ENCODE measurements at regions not wholly inside any gene's neighbourhood (a gene's known extent, or its start where the extent isn't known, plus 50 kb on each side); places are given as distances from the start of the nearest gene placed in this dataset.

DNA sequence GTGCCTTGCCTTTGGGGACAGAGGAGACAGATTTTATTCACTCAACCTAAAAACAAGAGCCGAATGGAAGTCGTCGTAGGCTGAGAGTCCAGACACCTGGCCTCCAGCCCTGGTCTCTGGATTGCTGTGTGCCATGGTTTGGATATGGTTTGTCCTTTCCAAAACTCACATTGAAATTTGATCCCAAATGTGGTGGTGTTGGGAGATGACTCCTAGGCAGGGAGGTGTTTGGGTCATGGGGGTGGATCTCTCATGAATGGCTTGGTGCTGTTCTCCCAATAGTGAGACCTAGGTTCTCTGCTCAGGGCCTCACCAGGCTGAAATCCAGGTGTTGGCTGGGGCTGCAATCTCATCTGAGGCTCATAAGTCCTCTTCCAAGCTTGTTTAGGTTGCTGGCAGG is 75.5 kb downstream of the FOXD2 start:
- no peak overlapping the region for H3K4me3 ChIP-seq
- H3K36me3 ChIP-seq: no peaks in the 10 kb centered on the region
- TF ChIP-seq POLR2A (IDR thresholded peaks at IDR 0.05): no peak
- TF ChIP-seq, protein P1, sequence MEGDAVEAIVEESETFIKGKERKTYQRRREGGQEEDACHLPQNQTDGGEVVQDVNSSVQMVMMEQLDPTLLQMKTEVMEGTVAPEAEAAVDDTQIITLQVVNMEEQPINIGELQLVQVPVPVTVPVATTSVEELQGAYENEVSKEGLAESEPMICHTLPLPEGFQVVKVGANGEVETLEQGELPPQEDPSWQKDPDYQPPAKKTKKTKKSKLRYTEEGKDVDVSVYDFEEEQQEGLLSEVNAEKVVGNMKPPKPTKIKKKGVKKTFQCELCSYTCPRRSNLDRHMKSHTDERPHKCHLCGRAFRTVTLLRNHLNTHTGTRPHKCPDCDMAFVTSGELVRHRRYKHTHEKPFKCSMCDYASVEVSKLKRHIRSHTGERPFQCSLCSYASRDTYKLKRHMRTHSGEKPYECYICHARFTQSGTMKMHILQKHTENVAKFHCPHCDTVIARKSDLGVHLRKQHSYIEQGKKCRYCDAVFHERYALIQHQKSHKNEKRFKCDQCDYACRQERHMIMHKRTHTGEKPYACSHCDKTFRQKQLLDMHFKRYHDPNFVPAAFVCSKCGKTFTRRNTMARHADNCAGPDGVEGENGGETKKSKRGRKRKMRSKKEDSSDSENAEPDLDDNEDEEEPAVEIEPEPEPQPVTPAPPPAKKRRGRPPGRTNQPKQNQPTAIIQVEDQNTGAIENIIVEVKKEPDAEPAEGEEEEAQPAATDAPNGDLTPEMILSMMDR (IDR thresholded peaks at IDR 0.05 in 4 of 5, conservative IDR thresholded peaks at IDR 0.05 in 1 of 5): no peak
- no peak overlapping the region for H3K27ac ChIP-seq
- H3K27me3 ChIP-seq: peaks cover 11 to 21% (median 13%) of the 10 kb centered on the region in 3 donors
- DNase-seq (no peak), ATAC-seq (no peak)
- intact Hi-C loops (cut with DNase I; ENCODE audit: low total_unique reads) (no loop called here), in situ Hi-C loops (cut with MboI; ENCODE audit: low sequenced_read_pairs in 4 of 4) (no loop called here)
- H3K4me1 ChIP-seq: peaks cover 0 to 2% of the 10 kb centered on the region in 2 donors
- no peaks in the 10 kb centered on the region for H3K9me3 ChIP-seq

DNA sequence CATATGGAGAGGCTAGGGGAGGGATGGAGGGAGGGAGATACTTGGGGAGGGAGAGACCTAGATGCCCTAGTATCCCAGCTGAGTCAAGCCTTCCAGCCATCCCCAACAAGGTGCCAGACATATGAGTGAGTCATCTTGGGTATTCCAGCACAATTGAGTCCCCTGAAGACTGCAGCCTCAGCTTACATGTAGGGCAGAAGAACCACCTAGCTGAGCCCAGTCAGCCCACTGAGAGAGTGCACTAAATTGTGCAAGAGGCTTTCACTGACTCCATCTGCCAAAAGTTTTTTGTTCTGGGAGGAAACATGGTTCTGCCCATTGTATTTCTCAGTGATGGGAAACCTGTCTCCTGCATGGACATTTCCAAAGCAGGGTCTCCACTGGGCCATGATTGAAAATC is 76.4 kb downstream of the FOXD2 start:
- ATAC-seq (no peak), DNase-seq (no peak)
- intact Hi-C loops (cut with DNase I; ENCODE audit: low total_unique reads): no loop called here
- Histone ChIP-seq H3K36me3 (no peaks in the 10 kb centered on the region), H3K4me1 (no peaks in the 10 kb centered on the region), H3K9me3 (no peaks in the 10 kb centered on the region), H3K27me3 (peaks cover 3 to 13% (median 5%) of the 10 kb centered on the region in 3 donors), H3K27ac (no peak overlapping the region), H3K4me3 (no peak overlapping the region)
- TF ChIP-seq, protein P1 (IDR thresholded peaks at IDR 0.05 in 4 of 5, conservative IDR thresholded peaks at IDR 0.05 in 1 of 5): no peak
- TF ChIP-seq POLR2A (IDR thresholded peaks at IDR 0.05): no peak
- in situ Hi-C loops (cut with MboI; ENCODE audit: low sequenced_read_pairs in 4 of 4): no loop called here

DNA sequence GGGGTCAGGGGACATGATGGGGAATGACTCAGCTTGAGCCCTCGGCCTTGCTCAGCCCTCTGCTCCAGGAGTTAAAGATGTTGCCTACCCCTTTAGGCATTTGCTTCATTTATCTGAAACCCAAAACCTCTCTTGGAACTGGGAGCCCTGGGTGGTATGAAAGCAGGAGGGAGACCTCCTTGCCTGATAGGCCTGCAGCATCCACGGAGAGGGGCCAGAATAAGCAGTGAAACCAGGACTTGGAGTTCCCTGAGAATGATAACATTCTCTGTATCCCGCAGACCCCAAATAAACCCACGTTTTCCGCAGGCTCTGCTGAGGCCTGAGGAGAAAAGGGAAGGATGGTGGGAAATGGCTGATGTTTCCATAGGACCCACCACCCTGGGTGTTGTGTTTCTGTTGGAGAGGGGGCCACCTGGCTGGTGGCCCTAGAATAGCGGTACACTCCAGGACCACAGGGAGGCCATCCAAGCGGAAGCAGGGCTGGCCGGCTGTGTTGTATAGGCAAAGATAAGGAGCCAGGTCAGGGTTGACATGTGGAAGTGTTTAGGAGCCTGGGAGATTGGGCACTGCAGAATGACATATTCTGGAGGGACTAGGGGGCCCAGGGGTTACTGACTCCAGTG is 77.4 kb downstream of the FOXD2 start:
- Histone ChIP-seq H3K4me1 (no peaks in the 10 kb centered on the region), H3K9me3 (no peaks in the 10 kb centered on the region), H3K27ac (no peak overlapping the region), H3K4me3 (no peak overlapping the region), H3K27me3 (peaks cover 0 to 3% (median 3%) of the 10 kb centered on the region in 3 donors), H3K36me3 (no peaks in the 10 kb centered on the region)
- no peak for ATAC-seq
- intact Hi-C loops (cut with DNase I; ENCODE audit: low total_unique reads) (no loop called here), in situ Hi-C loops (cut with MboI; ENCODE audit: low sequenced_read_pairs in 4 of 4) (no loop called here)
- no peak for DNase-seq
- TF ChIP-seq POLR2A (IDR thresholded peaks at IDR 0.05): no peak
- TF ChIP-seq, protein P1 (IDR thresholded peaks at IDR 0.05 in 4 of 5, conservative IDR thresholded peaks at IDR 0.05 in 1 of 5): no peak

DNA sequence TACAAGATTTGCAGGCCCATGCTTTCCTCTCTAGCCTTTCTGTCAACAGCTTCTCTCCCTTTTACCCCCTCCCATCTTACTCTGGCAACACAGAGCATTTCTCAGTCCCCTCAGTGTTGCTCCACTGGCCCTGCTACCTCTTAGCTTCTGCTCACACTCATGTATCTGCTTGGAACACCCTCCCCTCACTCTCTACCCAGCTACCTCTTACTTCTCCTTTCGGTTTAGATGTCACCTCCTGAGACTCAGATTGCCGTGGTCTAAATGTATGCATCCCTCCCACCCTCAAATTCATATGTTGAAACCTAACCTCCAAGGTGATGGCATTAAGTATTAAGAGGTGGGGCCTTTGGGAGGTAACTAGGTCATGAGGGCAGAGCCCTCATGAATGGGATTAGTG is 80.1 kb downstream of the FOXD2 start:
- DNase-seq (no peak), ATAC-seq (no peak)
- no peak overlapping the region for H3K4me3 ChIP-seq
- TF ChIP-seq, protein P1 (IDR thresholded peaks at IDR 0.05 in 4 of 5, conservative IDR thresholded peaks at IDR 0.05 in 1 of 5): no peak
- no peak for TF ChIP-seq POLR2A (IDR thresholded peaks at IDR 0.05)
- intact Hi-C loops (cut with DNase I; ENCODE audit: low total_unique reads) (no loop called here), in situ Hi-C loops (cut with MboI; ENCODE audit: low sequenced_read_pairs in 4 of 4) (no loop called here)
- H3K27me3 ChIP-seq: no peaks in the 10 kb centered on the region
- H3K9me3 ChIP-seq: no peaks in the 10 kb centered on the region
- no peaks in the 10 kb centered on the region for H3K4me1 ChIP-seq
- no peaks in the 10 kb centered on the region for H3K36me3 ChIP-seq
- H3K27ac ChIP-seq: no peak overlapping the region

DNA sequence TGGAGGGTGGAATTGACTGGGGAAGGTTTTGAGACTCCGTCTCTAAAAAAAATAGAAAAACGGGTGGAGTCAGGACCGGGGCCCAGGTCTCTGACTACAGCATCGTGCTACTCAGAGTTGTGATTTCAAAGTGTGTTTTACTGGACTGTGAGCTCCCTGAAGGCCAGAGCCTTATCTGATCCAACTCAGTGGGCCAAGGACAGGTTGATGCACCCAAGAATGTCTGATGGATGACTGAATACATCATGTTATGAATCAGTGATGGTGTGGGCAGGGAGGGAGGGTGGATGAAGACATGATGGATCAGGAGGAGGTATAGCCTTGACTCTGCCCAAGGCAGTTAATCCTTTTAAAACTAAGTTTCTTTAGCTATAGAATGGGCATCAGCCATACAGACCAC is 81.6 kb downstream of the FOXD2 start:
- Histone ChIP-seq H3K27me3 (no peaks in the 10 kb centered on the region), H3K27ac (no peak overlapping the region), H3K4me3 (no peak overlapping the region), H3K9me3 (no peaks in the 10 kb centered on the region), H3K4me1 (no peaks in the 10 kb centered on the region), H3K36me3 (no peaks in the 10 kb centered on the region)
- TF ChIP-seq, protein P1 (IDR thresholded peaks at IDR 0.05 in 4 of 5, conservative IDR thresholded peaks at IDR 0.05 in 1 of 5): no peak
- no peak for TF ChIP-seq POLR2A (IDR thresholded peaks at IDR 0.05)
- intact Hi-C loops (cut with DNase I; ENCODE audit: low total_unique reads) (no loop called here), in situ Hi-C loops (cut with MboI; ENCODE audit: low sequenced_read_pairs in 4 of 4) (no loop called here)
- no peak for DNase-seq
- ATAC-seq: no peak
